Hepatocyte (in vitro differentiated cells): ENCODE measurements at regions not wholly inside any gene's neighbourhood (a gene's known extent, or its start where the extent isn't known, plus 50 kb on each side); places are given as distances from the start of the nearest gene placed in this dataset.
A peak's percentile ranks its signal among the peaks of the same experiment; 100 is the strongest.

ENCODE experiments used
- DNase-seq: peaks from one replicate; pipeline ENCODE4 v3.0.0-alpha.2; 2016; ENCODE audit warnings: low spot score
- H2AFZ ChIP-seq: fragments of 200-600 bp; sonication (generic); 2 replicates; pipeline ENCODE4 v1.6.0; 2016; ENCODE audit warnings: antibody characterized with exemption, mild to moderate bottlenecking
- H3K27ac ChIP-seq: fragments of 200-600 bp; sonication (generic); 2 replicates; pipeline ENCODE4 v1.5.1; 2016; ENCODE audit warnings: mild to moderate bottlenecking
- H3K27me3 ChIP-seq: fragments of 200-600 bp; sonication (generic); 2 replicates; pipeline ENCODE4 v1.6.1; 2016
- H3K36me3 ChIP-seq: fragments of 200-600 bp; sonication (generic); replicated peaks from 2 replicates; pipeline ENCODE4 v1.5.1; 2016; ENCODE audit warnings: low read depth; ENCODE audit not compliant: insufficient read depth
- H3K4me1 ChIP-seq: fragments of 200-600 bp; sonication (generic); 2 replicates; pipeline ENCODE4 v1.5.1; 2016; ENCODE audit warnings: mild to moderate bottlenecking, moderate library complexity; ENCODE audit not compliant: insufficient read depth
- H3K4me2 ChIP-seq: fragments of 200-600 bp; sonication (generic); 2 replicates; pipeline ENCODE4 v1.6.0; 2016
- H3K4me3 ChIP-seq: fragments of 200-600 bp; sonication (generic); 2 replicates; pipeline ENCODE4 v1.5.1; 2016; ENCODE audit warnings: mild to moderate bottlenecking
- H3K79me2 ChIP-seq: fragments of 200-600 bp; sonication (generic); 2 replicates; pipeline ENCODE4 v1.6.0; 2017; ENCODE audit warnings: mild to moderate bottlenecking
- H3K9me2 ChIP-seq: fragments of 200-600 bp; sonication (generic); replicated peaks from 2 replicates; pipeline ENCODE4 v1.6.0; 2017; ENCODE audit warnings: mild to moderate bottlenecking; ENCODE audit not compliant: insufficient read depth
- H3K9me3 ChIP-seq: fragments of 200-600 bp; sonication (generic); 2 replicates; pipeline ENCODE4 v1.5.1; 2016; ENCODE audit warnings: low read depth, mild to moderate bottlenecking
- H4K20me1 ChIP-seq: fragments of 200-600 bp; sonication (generic); 2 replicates; pipeline ENCODE4 v1.6.0; 2016; ENCODE audit warnings: mild to moderate bottlenecking; ENCODE audit not compliant: insufficient read depth, poor library complexity, severe bottlenecking
- CTCF ChIP-seq: fragments of 200-600 bp; sonication (generic); IDR thresholded peaks from 2 replicates; pipeline ENCODE4 v1.5.1; 2016; ENCODE audit warnings: antibody characterized with exemption, mild to moderate bottlenecking; ENCODE audit not compliant: poor library complexity
- EZH2 ChIP-seq: fragments of 200-600 bp; sonication (generic); IDR thresholded peaks from 2 replicates; pipeline ENCODE4 v1.6.1; 2016; ENCODE audit warnings: antibody characterized with exemption, mild to moderate bottlenecking, borderline replicate concordance
- EZH2phosphoT487 ChIP-seq: fragments of 200-600 bp; sonication (generic); IDR thresholded peaks from one replicate; pipeline ENCODE4 v1.6.1; 2018; ENCODE audit warnings: antibody characterized with exemption, mild to moderate bottlenecking, low read depth, moderate library complexity; ENCODE audit not compliant: unreplicated experiment, severe bottlenecking
- WGBS: methylation state at CpG from one replicate; pipeline ENCODE4 v1.1.6; 2016; ENCODE audit warnings: low lambda C conversion rate; ENCODE audit errors: missing lambda C conversion rate; 5-methylcytosine and 5-hydroxymethylcytosine counted together

GRCh38 chr2:37795938-37796337 lies 124.5 kb upstream of the CDC42EP3 start:
- H3K79me2 ChIP-seq: no peaks in the 10 kb centered on the region
- peaks cover 21% of the 10 kb centered on the region for H3K4me1 ChIP-seq
- DNase-seq: no peak
- no peaks in the 10 kb centered on the region for H3K27me3 ChIP-seq
- no peak overlapping the region for H3K4me3 ChIP-seq
- H3K9me2 ChIP-seq: no peaks in the 10 kb centered on the region
- WGBS: 32% methylated on average over 2 of the region's 2 CpGs
- H2AFZ ChIP-seq: no peak overlapping the region
- H3K4me2 ChIP-seq: no peak overlapping the region
- peak overlapping the region; percentile 60 for H3K27ac ChIP-seq
- H3K9me3 ChIP-seq: no peaks in the 10 kb centered on the region
- no peaks in the 10 kb centered on the region for H4K20me1 ChIP-seq
- H3K36me3 ChIP-seq: no peaks in the 10 kb centered on the region
- TF ChIP-seq CTCF (no peak), EZH2 (no peak), EZH2phosphoT487 (no peak)

- Histone ChIP-seq H3K79me2 (no peaks in the 10 kb centered on the region), H3K27me3 (no peaks in the 10 kb centered on the region), H3K4me1 (peaks cover 21% of the 10 kb centered on the region), H3K36me3 (no peaks in the 10 kb centered on the region), H3K9me3 (no peaks in the 10 kb centered on the region), H3K4me2 (no peak overlapping the region), H2AFZ (no peak overlapping the region), H3K27ac (peak overlapping the region; percentile 60), H3K4me3 (no peak overlapping the region), H4K20me1 (no peaks in the 10 kb centered on the region), H3K9me2 (no peaks in the 10 kb centered on the region)
- no peak for TF ChIP-seq EZH2phosphoT487
- no peak for TF ChIP-seq EZH2
- TF ChIP-seq CTCF: no peak
- no peak for DNase-seq
- 74% methylated on average over 4 of the region's 4 CpGs for WGBS
Measured at GRCh38 chr2:37796481-37796880, 125.0 kb upstream of the CDC42EP3 start.

- H3K79me2 ChIP-seq: no peaks in the 10 kb centered on the region
- peaks cover 25% of the 10 kb centered on the region for H3K4me1 ChIP-seq
- no peaks in the 10 kb centered on the region for H4K20me1 ChIP-seq
- H3K27me3 ChIP-seq: no peaks in the 10 kb centered on the region
- WGBS: 82% methylated on average over 3 of the region's 3 CpGs
- no peaks in the 10 kb centered on the region for H3K36me3 ChIP-seq
- no peak overlapping the region for H2AFZ ChIP-seq
- no peaks in the 10 kb centered on the region for H3K9me3 ChIP-seq
- H3K4me3 ChIP-seq: no peak overlapping the region
- peak overlapping the region; percentile 60 for H3K27ac ChIP-seq
- no peak for DNase-seq
- TF ChIP-seq EZH2phosphoT487 (no peak), CTCF (no peak), EZH2 (no peak)
- H3K4me2 ChIP-seq: no peak overlapping the region
- no peaks in the 10 kb centered on the region for H3K9me2 ChIP-seq
Measured at GRCh38 chr2:37797081-37797480, 125.6 kb upstream of the CDC42EP3 start.

GRCh38 chr2:37798315-37799005 lies 126.6 kb upstream of the RMDN2 start:
- no peaks in the 10 kb centered on the region for H3K36me3 ChIP-seq
- H3K27me3 ChIP-seq: no peaks in the 10 kb centered on the region
- H4K20me1 ChIP-seq: no peaks in the 10 kb centered on the region
- H3K4me2 ChIP-seq: no peak overlapping the region
- no peaks in the 10 kb centered on the region for H3K9me2 ChIP-seq
- peaks cover 35% of the 10 kb centered on the region for H3K4me1 ChIP-seq
- no peak overlapping the region for H2AFZ ChIP-seq
- TF ChIP-seq EZH2phosphoT487: no peak
- no peak for TF ChIP-seq CTCF
- H3K27ac ChIP-seq: no peak overlapping the region
- no peaks in the 10 kb centered on the region for H3K9me3 ChIP-seq
- no peak for DNase-seq
- H3K4me3 ChIP-seq: no peak overlapping the region
- H3K79me2 ChIP-seq: no peaks in the 10 kb centered on the region
